ENCODE measurements at regions not wholly inside any gene's neighbourhood (a gene's known extent, or its start where the extent isn't known, plus 50 kb on each side); places are given as distances from the start of the nearest gene placed in this dataset.

- no peak for TF ChIP-seq POLR2AphosphoS5 (IDR thresholded peaks at IDR 0.05; ENCODE audit: low read depth)
- TF ChIP-seq ETS1 (IDR thresholded peaks at IDR 0.05) = no peak
- no peak for TF ChIP-seq CTCF (conservative IDR thresholded peaks at IDR 0.05; ENCODE audit: low read depth in 2 of 2)
- TF ChIP-seq STAT1 (IDR thresholded peaks at IDR 0.05; ENCODE audit: unreplicated experiment) = no peak
- no peak for TF ChIP-seq EZH2phosphoT487 (IDR thresholded peaks at IDR 0.05; ENCODE audit: unreplicated experiment)
- TF ChIP-seq REST (IDR thresholded peaks at IDR 0.05; ENCODE audit: unreplicated experiment) = no peak
- no peaks in the 10 kb centered on the region for H3K4me1 ChIP-seq (ENCODE audit: insufficient read depth)
- peaks cover 12% of the 10 kb centered on the region; the same call in 1 of the 2 replicates for H3K9me2 ChIP-seq (ENCODE audit: insufficient read depth)
- no peaks in the 10 kb centered on the region for H3F3A ChIP-seq (replicated peaks; ENCODE audit: low read depth)
- H3K27me3 Mint-ChIP-seq (ENCODE audit: insufficient read depth, low read depth, poor library complexity) = peaks cover 1% of the 10 kb centered on the region
- no peak overlapping the region for H3K4me3 ChIP-seq
- no peak overlapping the region for H3K4me2 ChIP-seq
- H3K4me1 Mint-ChIP-seq = peaks cover 9% of the 10 kb centered on the region; the same call in 2 of the 3 replicates
- no peaks in the 10 kb centered on the region for H3K36me3 Mint-ChIP-seq (ENCODE audit: low read depth)
- no peaks in the 10 kb centered on the region for H3K79me2 ChIP-seq (replicated peaks; ENCODE audit: insufficient read depth)
- no peak overlapping the region for H2AFZ ChIP-seq
- DNase-seq (ENCODE audit: low spot score) = no peak
- no peaks in the 10 kb centered on the region for H3K9me3 Mint-ChIP-seq
- no peak overlapping the region for H3K4me3 Mint-ChIP-seq
- ATAC-seq = no peak
- no peaks in the 10 kb centered on the region for H3K27me3 ChIP-seq (ENCODE audit: insufficient read depth)
- H3K36me3 ChIP-seq (ENCODE audit: insufficient read depth) = no peaks in the 10 kb centered on the region
- H4K20me1 ChIP-seq (replicated peaks; ENCODE audit: insufficient read depth) = no peaks in the 10 kb centered on the region
- H3K27ac ChIP-seq (ENCODE audit: low read depth) = no peak overlapping the region
- no peak overlapping the region for H3K27ac Mint-ChIP-seq
Measured at GRCh38 chr7:106776618-106777347, 88.3 kb upstream of the PIK3CG start.

GRCh38 chr7:106777674-106778299 is 87.3 kb upstream of the PIK3CG start:
- Mint-ChIP-seq H3K4me1 (peaks cover 9% of the 10 kb centered on the region; the same call in 2 of the 3 replicates), H3K4me3 (no peak overlapping the region), H3K9me3 (no peaks in the 10 kb centered on the region), H3K36me3 (ENCODE audit: low read depth) (no peaks in the 10 kb centered on the region), H3K27ac (no peak overlapping the region), H3K27me3 (ENCODE audit: insufficient read depth, low read depth, poor library complexity) (peaks cover 1% of the 10 kb centered on the region)
- Histone ChIP-seq H3K4me3 (no peak overlapping the region), H3K79me2 (replicated peaks; ENCODE audit: insufficient read depth) (no peaks in the 10 kb centered on the region), H3F3A (replicated peaks; ENCODE audit: low read depth) (no peaks in the 10 kb centered on the region), H2AFZ (no peak overlapping the region), H3K4me2 (no peak overlapping the region), H3K27me3 (ENCODE audit: insufficient read depth) (no peaks in the 10 kb centered on the region), H3K9me2 (ENCODE audit: insufficient read depth) (peaks cover 12% of the 10 kb centered on the region; the same call in 1 of the 2 replicates), H3K4me1 (ENCODE audit: insufficient read depth) (no peaks in the 10 kb centered on the region), H3K27ac (ENCODE audit: low read depth) (no peak overlapping the region), H3K36me3 (ENCODE audit: insufficient read depth) (no peaks in the 10 kb centered on the region), H4K20me1 (replicated peaks; ENCODE audit: insufficient read depth) (no peaks in the 10 kb centered on the region)
- no peak for ATAC-seq
- DNase-seq (ENCODE audit: low spot score) = no peak
- TF ChIP-seq POLR2AphosphoS5 (IDR thresholded peaks at IDR 0.05; ENCODE audit: low read depth) = no peak
- no peak for TF ChIP-seq ZNF114 (CRISPR knock-in tag; IDR thresholded peaks at IDR 0.05)
- TF ChIP-seq EZH2 (IDR thresholded peaks at IDR 0.05; ENCODE audit: low read depth, unreplicated experiment) = no peak
- no peak for TF ChIP-seq CTCF (conservative IDR thresholded peaks at IDR 0.05; ENCODE audit: low read depth in 2 of 2)
- TF ChIP-seq STAT1 (IDR thresholded peaks at IDR 0.05; ENCODE audit: unreplicated experiment) = no peak
- no peak for TF ChIP-seq CREB1 (CRISPR knock-in tag; IDR thresholded peaks at IDR 0.05; ENCODE audit: low read depth)
- no peak for TF ChIP-seq ETS1 (IDR thresholded peaks at IDR 0.05)

Measured in GM23338 (cell line).